Spleen (tissue), 11 donors: ENCODE measurements at regions not wholly inside any gene's neighbourhood (a gene's known extent, or its start where the extent isn't known, plus 50 kb on each side); places are given as distances from the start of the nearest gene placed in this dataset.

Experiments used
- DNase-seq: peaks from one replicate; pipeline ENCODE4 v3.0.0-alpha.2; 2020
- H3K27ac ChIP-seq, 8 donors: fragments of 200-600 bp; sonication (generic) in 7 of 8; 1 replicate in 4 of 8; 2 replicates in 4 of 8; pipeline versions ENCODE4 v1.5.0 to v1.8.0; 2016 to 2021; ENCODE audit warnings: inconsistent platforms in 4 of 8, mild to moderate bottlenecking in 4 of 8, moderate library complexity in 1 of 8
- H3K27me3 ChIP-seq, 7 donors: fragments of 200-600 bp; sonication (generic) in 6 of 7; replicated peaks in 1 of 7; 1 replicate in 4 of 7; 2 replicates in 3 of 7; pipeline versions ENCODE4 v1.5.0 to v1.8.0; 2016 to 2021; ENCODE audit warnings: inconsistent platforms in 3 of 7, mild to moderate bottlenecking in 1 of 7
- H3K36me3 ChIP-seq, 6 donors: fragments of 200-600 bp; sonication (generic) in 5 of 6; 1 replicate in 4 of 6; 2 replicates in 2 of 6; pipeline versions ENCODE4 v1.5.0 to v1.8.0; 2016 to 2021; ENCODE audit warnings: inconsistent platforms in 2 of 6
- H3K4me1 ChIP-seq, 6 donors: fragments of 200-600 bp; sonication (generic) in 5 of 6; 1 replicate in 3 of 6; 2 replicates in 3 of 6; pipeline versions ENCODE4 v1.5.0 to v1.8.0; 2016 to 2021; ENCODE audit warnings: inconsistent platforms in 3 of 6
- H3K4me3 ChIP-seq, 8 donors: fragments of 200-600 bp; sonication (generic) in 7 of 8; 1 replicate in 4 of 8; 2 replicates in 4 of 8; pipeline versions ENCODE4 v1.5.0 to v1.8.0; 2016 to 2021; ENCODE audit warnings: inconsistent platforms in 4 of 8, mild to moderate bottlenecking in 4 of 8, moderate library complexity in 2 of 8
- H3K9me3 ChIP-seq, 8 donors: fragments of 200-600 bp; sonication (generic) in 7 of 8; 1 replicate in 4 of 8; 2 replicates in 4 of 8; pipeline versions ENCODE4 v1.5.0 to v1.8.0; 2016 to 2021; ENCODE audit warnings: inconsistent platforms in 4 of 8
- POLR2A ChIP-seq, 3 donors: fragments of 450-650 bp; IDR thresholded peaks; one replicate each; pipeline ENCODE4 v1.5.1; 2017; ENCODE audit warnings: antibody characterized with exemption in 3 of 3, mild to moderate bottlenecking in 1 of 3
- POLR2AphosphoS5 ChIP-seq, 3 donors: sonication (generic); formaldehyde crosslinking; IDR thresholded peaks; one replicate each; pipeline ENCODE4 v1.5.1; 2017; ENCODE audit warnings: antibody characterized with exemption in 3 of 3
- WGBS, 5 donors: extraction: QIAGEN DNeasy Blood & Tissue Kit in 3 of 5; methylation state at CpG; one replicate each; pipeline versions ENCODE4 v1.1.5 to v1.1.7; 2013 to 2018; 5-methylcytosine and 5-hydroxymethylcytosine counted together
- intact Hi-C: fragments of 100-400 bp; cut with DNase I; formaldehyde crosslinking; loops from one replicate; pipeline ENCODE4 v1.15.0; 2023; ENCODE audit warnings: low total_unique reads
- TF ChIP-seq, protein P1 (sequence below), 11 experiments: fragments of 200-600 bp in 7 of 11; fragments of 450-650 bp in 4 of 11; sonication (generic) in 4 of 11; IDR thresholded peaks in 8 of 11; conservative IDR thresholded peaks in 3 of 11; 1 replicate in 7 of 11; 2 replicates in 4 of 11; pipeline versions ENCODE4 v1.4.0 to v1.8.0; 2016 to 2021; ENCODE audit warnings: antibody characterized with exemption in 11 of 11, inconsistent platforms in 4 of 11, mild to moderate bottlenecking in 1 of 11
- donor health status: healthy with polysubstance abuse.
- donor health status: DM: no; HTN: no; CAD: no; lungs with moderate emphysema.
- donor health status: DM: no; HTN: no; CAD: no.
- donor health status: Bipolar disorder and iron deficiency.
- donor health status: healthy.
- donor health status: DM: no; HTN: no; CAD: no.
- donor health status: DM: yes; HTN: yes; CAD: no.

DNA sequence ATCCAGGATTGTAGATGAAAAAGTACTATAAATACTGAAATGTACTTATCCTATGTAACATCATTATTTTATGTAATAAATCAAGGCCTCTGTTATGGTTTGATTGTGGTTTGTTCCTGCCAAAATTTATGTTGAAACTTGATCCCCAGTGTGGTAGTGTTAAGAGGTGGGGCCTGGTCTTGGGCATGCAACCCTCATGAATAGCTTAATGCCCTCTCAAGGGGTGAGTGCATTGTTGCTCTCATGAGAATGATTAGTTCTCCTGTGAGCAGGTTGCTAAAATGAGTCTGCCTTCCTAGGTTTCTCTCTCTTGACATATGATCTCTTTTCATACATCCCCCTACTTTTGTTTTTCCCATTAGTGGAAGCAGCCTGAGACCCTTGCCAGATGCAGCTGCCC lies 915.4 kb downstream of the TSN start:
- Histone ChIP-seq H3K4me3 (no peak overlapping the region), H3K36me3 (no peaks in the 10 kb centered on the region), H3K27ac (no peak overlapping the region), H3K9me3 (no peaks in the 10 kb centered on the region), H3K27me3 (no peaks in the 10 kb centered on the region), H3K4me1 (no peaks in the 10 kb centered on the region)
- intact Hi-C loops, result no loop called here
- no peak for TF ChIP-seq POLR2A (IDR thresholded peaks at IDR 0.05)
- TF ChIP-seq POLR2AphosphoS5 (IDR thresholded peaks at IDR 0.05), result no peak
- TF ChIP-seq, protein P1, sequence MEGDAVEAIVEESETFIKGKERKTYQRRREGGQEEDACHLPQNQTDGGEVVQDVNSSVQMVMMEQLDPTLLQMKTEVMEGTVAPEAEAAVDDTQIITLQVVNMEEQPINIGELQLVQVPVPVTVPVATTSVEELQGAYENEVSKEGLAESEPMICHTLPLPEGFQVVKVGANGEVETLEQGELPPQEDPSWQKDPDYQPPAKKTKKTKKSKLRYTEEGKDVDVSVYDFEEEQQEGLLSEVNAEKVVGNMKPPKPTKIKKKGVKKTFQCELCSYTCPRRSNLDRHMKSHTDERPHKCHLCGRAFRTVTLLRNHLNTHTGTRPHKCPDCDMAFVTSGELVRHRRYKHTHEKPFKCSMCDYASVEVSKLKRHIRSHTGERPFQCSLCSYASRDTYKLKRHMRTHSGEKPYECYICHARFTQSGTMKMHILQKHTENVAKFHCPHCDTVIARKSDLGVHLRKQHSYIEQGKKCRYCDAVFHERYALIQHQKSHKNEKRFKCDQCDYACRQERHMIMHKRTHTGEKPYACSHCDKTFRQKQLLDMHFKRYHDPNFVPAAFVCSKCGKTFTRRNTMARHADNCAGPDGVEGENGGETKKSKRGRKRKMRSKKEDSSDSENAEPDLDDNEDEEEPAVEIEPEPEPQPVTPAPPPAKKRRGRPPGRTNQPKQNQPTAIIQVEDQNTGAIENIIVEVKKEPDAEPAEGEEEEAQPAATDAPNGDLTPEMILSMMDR (IDR thresholded peaks at IDR 0.05 in 8 of 11, conservative IDR thresholded peaks at IDR 0.05 in 3 of 11), result no peak
- no peak for DNase-seq

DNA sequence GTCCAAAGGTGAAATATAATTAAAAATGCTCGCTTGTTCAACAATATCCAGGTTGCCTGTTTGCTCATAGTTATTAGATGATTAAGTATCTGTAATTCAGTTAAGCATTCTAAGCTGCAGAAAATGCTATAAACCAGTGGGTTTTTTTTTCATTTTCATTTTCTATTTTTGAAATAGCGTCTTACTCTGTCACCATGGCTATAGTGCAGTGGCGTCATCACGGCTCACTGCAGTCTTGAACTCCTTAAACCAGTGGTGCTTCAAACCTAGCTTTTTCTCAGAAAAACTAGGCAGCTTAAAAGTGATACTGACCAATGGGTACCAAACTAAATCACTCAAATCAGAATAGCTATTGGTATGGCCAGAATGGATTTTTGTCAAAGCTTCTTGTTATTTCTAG lies 925.2 kb downstream of the TSN start:
- no peaks in the 10 kb centered on the region for H3K27me3 ChIP-seq
- no peak overlapping the region for H3K4me3 ChIP-seq
- intact Hi-C loops, result no loop called here
- H3K9me3 ChIP-seq, result peaks cover 0 to 5% (median 0%) of the 10 kb centered on the region in 8 donors
- H3K36me3 ChIP-seq, result no peaks in the 10 kb centered on the region
- TF ChIP-seq, protein P1 (IDR thresholded peaks at IDR 0.05 in 8 of 11, conservative IDR thresholded peaks at IDR 0.05 in 3 of 11), result no peak
- TF ChIP-seq POLR2AphosphoS5 (IDR thresholded peaks at IDR 0.05), result no peak
- no peak overlapping the region for H3K27ac ChIP-seq
- DNase-seq, result no peak
- 90 to 93% (median 90%) methylated on average over 4 of the region's 4 CpGs for WGBS, 5 donors
- H3K4me1 ChIP-seq, result no peaks in the 10 kb centered on the region

DNA sequence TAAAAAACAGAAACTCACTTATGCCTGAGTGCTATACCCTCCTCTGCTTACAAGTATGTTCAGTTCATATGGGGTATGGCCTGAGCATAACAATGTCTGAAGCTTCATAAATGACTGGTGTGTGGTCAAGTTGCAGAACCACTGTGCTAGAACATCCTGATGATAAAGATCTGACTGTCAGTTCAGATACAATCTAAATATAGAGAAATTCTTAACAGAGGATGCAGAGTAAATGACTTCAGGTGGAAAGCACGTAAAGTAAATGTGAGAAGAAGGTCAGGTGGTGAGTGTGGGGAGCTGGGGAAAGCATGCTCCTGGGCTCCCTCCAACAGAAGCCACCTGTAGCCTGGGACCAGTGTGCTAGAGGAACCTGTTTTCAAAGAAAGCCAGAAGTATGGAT lies 926.2 kb downstream of the TSN start:
- no peaks in the 10 kb centered on the region for H3K27me3 ChIP-seq
- TF ChIP-seq, protein P1 (IDR thresholded peaks at IDR 0.05 in 8 of 11, conservative IDR thresholded peaks at IDR 0.05 in 3 of 11), result no peak
- TF ChIP-seq POLR2A (IDR thresholded peaks at IDR 0.05) (no peak), POLR2AphosphoS5 (IDR thresholded peaks at IDR 0.05) (no peak)
- peaks cover 0 to 5% (median 0%) of the 10 kb centered on the region in 8 donors for H3K9me3 ChIP-seq
- H3K27ac ChIP-seq, result no peak overlapping the region
- no peaks in the 10 kb centered on the region for H3K36me3 ChIP-seq
- no peak overlapping the region for H3K4me3 ChIP-seq
- intact Hi-C loops, result no loop called here
- no peaks in the 10 kb centered on the region for H3K4me1 ChIP-seq
- DNase-seq, result no peak
- 56 to 68% (median 61%) methylated on average over 1 of the region's 1 CpG for WGBS, 5 donors

DNA sequence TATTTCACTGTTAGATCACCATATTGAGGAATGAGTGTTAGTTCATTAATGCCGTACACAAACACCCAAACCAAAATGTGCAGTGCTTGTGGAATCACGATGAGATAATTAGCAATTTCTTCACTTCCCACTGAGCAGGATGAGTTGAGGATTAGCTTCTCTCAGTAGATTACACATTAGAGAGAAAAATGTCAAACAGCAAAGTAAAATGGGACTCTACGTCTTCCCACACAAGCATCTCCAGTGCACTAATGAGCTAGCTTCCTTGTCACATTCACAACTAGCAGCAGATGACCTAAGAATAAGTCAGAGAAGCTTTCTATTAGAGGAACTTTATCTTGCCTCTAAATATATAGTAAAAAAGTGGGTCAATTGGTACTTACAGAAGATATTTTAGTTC lies 926.9 kb downstream of the TSN start:
- Histone ChIP-seq H3K36me3 (no peaks in the 10 kb centered on the region), H3K27ac (no peak overlapping the region), H3K4me3 (no peak overlapping the region), H3K9me3 (peaks cover 0 to 5% (median 0%) of the 10 kb centered on the region in 8 donors), H3K4me1 (no peaks in the 10 kb centered on the region), H3K27me3 (no peaks in the 10 kb centered on the region)
- DNase-seq, result no peak
- TF ChIP-seq, protein P1 (IDR thresholded peaks at IDR 0.05 in 8 of 11, conservative IDR thresholded peaks at IDR 0.05 in 3 of 11), result no peak
- no peak for TF ChIP-seq POLR2AphosphoS5 (IDR thresholded peaks at IDR 0.05)
- no peak for TF ChIP-seq POLR2A (IDR thresholded peaks at IDR 0.05)
- intact Hi-C loops, result no loop called here
- 85 to 92% (median 88%) methylated on average over 3 of the region's 3 CpGs for WGBS, 5 donors
